OCI-LY1 (cell line): ENCODE measurements at regions not wholly inside any gene's neighbourhood (a gene's known extent, or its start where the extent isn't known, plus 50 kb on each side); places are given as distances from the start of the nearest gene placed in this dataset.

Source experiments
- H2AFZ ChIP-seq: fragments of 200-600 bp; sonication (generic), shearing (Covaris generic); 2 replicates; pipeline ENCODE4 v1.6.0; 2014; ENCODE audit warnings: antibody characterized with exemption, mild to moderate bottlenecking, low read length
- H3F3A ChIP-seq: fragments of 200-600 bp; sonication (generic), shearing (Covaris generic); 2 replicates; pipeline ENCODE4 v1.6.0; 2014; ENCODE audit warnings: mild to moderate bottlenecking, antibody characterized with exemption, low read length, moderate library complexity; ENCODE audit not compliant: insufficient read depth
- H3K27ac ChIP-seq: fragments of 200-600 bp; sonication (generic); 2 replicates; pipeline ENCODE4 v1.5.1; 2014; ENCODE audit warnings: low read length, mixed run types, mild to moderate bottlenecking, low read depth; ENCODE audit not compliant: poor library complexity, severe bottlenecking
- H3K27me3 ChIP-seq: fragments of 200-600 bp; sonication (generic); 2 replicates; pipeline ENCODE4 v1.6.0; 2014; ENCODE audit warnings: antibody characterized with exemption, mild to moderate bottlenecking, low read length, moderate library complexity; ENCODE audit not compliant: insufficient read depth
- H3K36me3 ChIP-seq: fragments of 200-600 bp; sonication (generic); 2 replicates; pipeline ENCODE4 v1.6.1; 2014; ENCODE audit warnings: mild to moderate bottlenecking, antibody characterized with exemption, low read length, moderate library complexity, mixed read lengths; ENCODE audit not compliant: insufficient read depth
- H3K4me1 ChIP-seq: fragments of 200-600 bp; sonication (generic); 2 replicates; pipeline ENCODE4 v1.5.1; 2014; ENCODE audit warnings: mild to moderate bottlenecking, low read length, moderate library complexity; ENCODE audit not compliant: insufficient read depth, severe bottlenecking
- H3K4me2 ChIP-seq: fragments of 200-600 bp; sonication (generic), shearing (Covaris generic); 2 replicates; pipeline ENCODE4 v1.6.1; 2014; ENCODE audit warnings: low read length
- H3K4me3 ChIP-seq: fragments of 200-600 bp; sonication (generic); 2 replicates; pipeline ENCODE4 v1.5.1; 2014; ENCODE audit warnings: low read length, low read depth, mild to moderate bottlenecking, mixed read lengths; ENCODE audit not compliant: poor library complexity, severe bottlenecking
- H3K79me2 ChIP-seq: fragments of 200-600 bp; shearing (Covaris generic); 2 replicates; pipeline ENCODE4 v1.6.1; 2016; ENCODE audit warnings: mixed run types, low read length, mixed read lengths; ENCODE audit not compliant: insufficient read depth
- H3K9ac ChIP-seq: fragments of 200-600 bp; sonication (generic), shearing (Covaris generic); 2 replicates; pipeline ENCODE4 v1.6.1; 2014; ENCODE audit warnings: mild to moderate bottlenecking, low read length, mixed read lengths
- H3K9me2 ChIP-seq: fragments of 200-600 bp; sonication (generic), shearing (Covaris generic); 2 replicates; pipeline ENCODE4 v1.6.1; 2014; ENCODE audit warnings: low read depth, mild to moderate bottlenecking, low read length, mixed read lengths
- H3K9me3 ChIP-seq: fragments of 200-600 bp; shearing (Covaris generic); 2 replicates; pipeline ENCODE4 v1.6.1; 2014; ENCODE audit warnings: low read length, mixed read lengths
- H4K20me1 ChIP-seq: fragments of 200-600 bp; sonication (generic), shearing (Covaris generic); 2 replicates; pipeline ENCODE4 v1.6.0; 2016; ENCODE audit warnings: mild to moderate bottlenecking, low read length; ENCODE audit not compliant: insufficient read depth
- CTCF ChIP-seq: fragments of 200-600 bp; sonication (generic), shearing (Covaris generic); IDR thresholded peaks from 2 replicates; pipeline ENCODE4 v1.5.1; 2017; ENCODE audit warnings: mild to moderate bottlenecking, antibody characterized with exemption, low read length, moderate library complexity, mixed read lengths
- EZH2 ChIP-seq: fragments of 200-600 bp; sonication (generic), shearing (Covaris generic); IDR thresholded peaks from 2 replicates; pipeline ENCODE4 v1.8.0; 2017; ENCODE audit warnings: borderline replicate concordance, mixed run types, mild to moderate bottlenecking, antibody characterized with exemption, low read length, moderate library complexity, mixed read lengths

DNA sequence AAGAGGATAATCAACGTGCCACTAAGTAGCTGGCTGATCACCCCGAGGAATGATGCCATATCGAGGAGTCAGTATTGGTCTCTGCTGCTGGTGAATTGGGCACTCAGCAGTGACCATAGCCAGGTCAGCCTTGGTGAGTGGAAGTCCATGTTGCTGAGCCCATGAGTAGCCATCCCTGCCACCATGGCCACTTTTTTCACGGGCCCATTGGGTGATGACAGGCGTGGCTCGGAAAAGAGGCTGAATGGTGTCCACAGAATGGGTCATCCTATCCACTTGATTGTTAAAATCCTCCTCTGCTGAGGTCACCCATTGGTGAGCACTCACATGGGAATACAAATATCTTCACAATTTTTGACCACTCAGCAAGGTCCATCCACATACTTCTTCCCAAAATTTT lies 114.4 kb downstream of the UBE2NL start:
- H3F3A ChIP-seq = no peaks in the 10 kb centered on the region
- H2AFZ ChIP-seq = no peak overlapping the region
- no peak overlapping the region for H3K4me3 ChIP-seq
- H3K4me1 ChIP-seq = no peaks in the 10 kb centered on the region
- H3K79me2 ChIP-seq = no peaks in the 10 kb centered on the region
- no peaks in the 10 kb centered on the region for H3K36me3 ChIP-seq
- H3K27me3 ChIP-seq = no peaks in the 10 kb centered on the region
- no peaks in the 10 kb centered on the region for H3K9me3 ChIP-seq
- no peak overlapping the region for H3K4me2 ChIP-seq
- no peak overlapping the region for H3K9ac ChIP-seq
- H3K9me2 ChIP-seq = no peaks in the 10 kb centered on the region
- TF ChIP-seq CTCF (no peak), EZH2 (no peak)
- no peaks in the 10 kb centered on the region for H4K20me1 ChIP-seq
- no peak overlapping the region for H3K27ac ChIP-seq

- Histone ChIP-seq H3K27me3 (no peaks in the 10 kb centered on the region), H3K27ac (no peak overlapping the region), H2AFZ (no peak overlapping the region), H3K9me2 (no peaks in the 10 kb centered on the region), H3K4me2 (no peak overlapping the region), H3K4me1 (no peaks in the 10 kb centered on the region), H3K9me3 (no peaks in the 10 kb centered on the region), H4K20me1 (no peaks in the 10 kb centered on the region), H3F3A (no peaks in the 10 kb centered on the region), H3K79me2 (no peaks in the 10 kb centered on the region), H3K4me3 (no peak overlapping the region), H3K36me3 (no peaks in the 10 kb centered on the region), H3K9ac (no peak overlapping the region)
- TF ChIP-seq EZH2 (no peak), CTCF (no peak)
Observed at GRCh38 chrX:144006811-144007210, 122.9 kb downstream of the UBE2NL start.

- no peak overlapping the region for H3K4me3 ChIP-seq
- no peaks in the 10 kb centered on the region for H3F3A ChIP-seq
- H3K9me3 ChIP-seq = no peaks in the 10 kb centered on the region
- TF ChIP-seq CTCF = no peak
- no peak for TF ChIP-seq EZH2
- no peaks in the 10 kb centered on the region for H3K79me2 ChIP-seq
- H3K4me2 ChIP-seq = no peak overlapping the region
- no peaks in the 10 kb centered on the region for H3K36me3 ChIP-seq
- H3K9ac ChIP-seq = no peak overlapping the region
- H3K9me2 ChIP-seq = no peaks in the 10 kb centered on the region
- no peak overlapping the region for H2AFZ ChIP-seq
- H4K20me1 ChIP-seq = no peaks in the 10 kb centered on the region
- no peaks in the 10 kb centered on the region for H3K27me3 ChIP-seq
- H3K4me1 ChIP-seq = no peaks in the 10 kb centered on the region
- no peak overlapping the region for H3K27ac ChIP-seq
Observed at GRCh38 chrX:144040793-144041192, 156.9 kb downstream of the UBE2NL start.
